ENCODE measurements at regions not wholly inside any gene's neighbourhood (a gene's known extent, or its start where the extent isn't known, plus 50 kb on each side); places are given as distances from the start of the nearest gene placed in this dataset.

DNA sequence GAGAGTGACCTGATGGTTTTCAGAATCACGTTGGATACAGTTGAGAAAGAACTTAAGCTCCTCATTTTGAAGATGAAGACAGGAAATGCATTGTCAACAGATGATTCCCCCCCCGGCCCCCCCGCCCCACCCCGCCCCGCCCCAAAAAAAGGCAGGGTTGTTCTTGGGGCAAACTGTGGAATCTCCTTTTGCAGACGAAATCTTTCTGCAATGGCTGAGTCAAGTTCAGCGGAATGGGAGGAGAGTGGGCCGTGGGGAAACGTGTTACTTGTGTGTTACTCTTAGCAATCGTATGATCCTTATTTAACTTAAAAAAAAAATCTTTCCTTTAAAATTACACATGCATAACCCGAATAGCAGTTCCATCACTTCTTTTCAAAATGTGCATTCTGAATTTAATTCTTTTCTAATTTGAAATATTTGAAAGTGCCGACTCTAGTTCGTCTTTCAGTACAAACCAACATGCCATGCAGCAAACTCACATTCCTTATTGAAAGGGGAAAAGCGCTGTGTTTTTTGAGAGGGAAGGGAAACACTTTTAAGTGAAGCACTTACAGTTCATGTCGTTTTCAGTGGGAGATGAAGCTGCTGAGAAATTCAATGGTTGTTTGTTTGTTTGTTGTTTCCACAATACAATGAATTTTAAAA is 348.5 kb upstream of the ARGLU1 start:
- DNase-seq = no peak

- DNase-seq = no peak
Observed at GRCh38 chr13:106915146-106915545, 347.2 kb upstream of the ARGLU1 start.

GRCh38 chr13:106911627-106912026 is 343.7 kb upstream of the ARGLU1 start:
- no peak for DNase-seq

- DNase-seq = no peak
Observed at GRCh38 chr13:106911020-106911419, 343.1 kb upstream of the ARGLU1 start.

DNA sequence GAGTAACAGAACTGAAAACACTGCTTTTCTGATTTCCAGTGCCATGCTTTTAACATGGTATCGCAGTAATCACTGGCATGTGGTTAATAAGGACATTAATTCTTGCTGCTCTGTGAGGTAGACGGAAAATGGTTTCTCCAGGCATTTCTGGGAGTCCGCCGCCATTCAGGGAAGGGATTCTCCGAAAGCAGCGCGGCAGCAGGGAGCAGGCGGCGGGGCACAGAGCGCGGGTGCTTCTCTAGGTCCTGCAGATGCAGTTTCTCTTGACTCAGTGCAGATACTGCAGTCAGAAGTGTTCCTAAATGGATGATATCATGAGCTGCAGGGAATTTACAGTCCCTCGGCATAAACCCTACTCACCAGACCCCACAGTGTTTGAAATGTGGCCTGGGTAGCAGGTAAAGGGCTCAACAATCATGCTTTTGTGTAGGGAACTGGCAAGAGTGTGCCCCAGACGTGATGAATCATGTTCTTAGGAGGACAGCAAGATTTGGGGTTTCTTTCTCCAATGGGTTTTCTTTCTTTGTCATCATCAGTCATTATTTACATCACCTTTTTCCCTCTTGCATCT is 338.6 kb upstream of the ARGLU1 start:
- no peak for DNase-seq

DNA sequence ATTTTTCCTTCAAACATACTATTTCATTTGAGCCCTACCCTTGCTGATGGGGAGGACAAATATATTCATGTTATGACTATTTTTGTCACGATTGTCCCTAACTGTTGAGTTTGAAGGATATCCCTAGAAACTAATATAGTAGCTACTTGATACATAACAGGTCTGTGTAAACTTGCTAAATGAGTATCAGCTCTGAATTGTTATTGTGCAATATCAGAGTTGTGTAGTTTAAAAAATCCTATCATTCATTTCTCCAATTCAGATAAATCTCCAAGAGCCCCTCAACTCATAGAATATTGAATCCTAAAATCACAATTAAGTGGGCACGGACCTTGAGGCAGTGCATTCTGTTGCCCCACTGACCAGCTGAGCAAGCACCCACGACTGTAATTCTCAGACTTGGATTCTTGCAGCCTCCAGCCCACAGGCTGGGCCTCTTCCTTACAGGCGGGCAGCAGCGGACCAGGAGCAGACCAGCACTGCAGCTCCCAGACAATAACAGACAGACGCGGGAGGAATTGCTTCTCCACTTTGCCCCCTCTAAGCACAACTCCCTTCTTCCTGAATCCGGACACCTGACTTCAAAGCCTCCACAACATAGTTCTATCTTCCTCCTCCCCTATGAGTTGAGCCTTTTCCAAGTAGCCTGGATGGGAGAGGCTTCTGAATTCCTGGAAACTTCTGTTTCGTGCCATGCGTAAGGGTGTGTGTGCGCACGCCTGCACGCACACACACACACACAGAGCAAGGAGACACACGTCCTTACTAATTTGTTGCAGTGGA is 337.6 kb upstream of the ARGLU1 start:
- no peak for DNase-seq

DNA sequence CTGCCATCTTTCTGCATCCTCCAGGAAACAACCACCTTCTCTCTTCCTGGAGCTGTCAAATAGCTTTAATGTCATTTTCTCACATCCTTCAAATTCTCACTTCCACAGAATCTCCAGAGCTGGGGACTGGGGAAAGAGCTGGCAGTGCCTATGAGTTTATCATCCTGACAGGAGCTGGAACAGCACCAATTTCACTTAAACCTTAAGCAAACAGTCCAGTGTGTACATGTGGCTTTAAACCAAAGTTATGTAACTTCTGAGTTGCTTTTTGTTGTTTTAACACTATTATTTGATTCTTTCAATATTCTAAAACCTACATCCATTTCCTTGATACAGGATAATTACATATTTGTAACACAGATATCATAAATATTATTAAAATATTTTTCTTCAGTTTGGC is 331.5 kb upstream of the ARGLU1 start:
- DNase-seq = no peak

GRCh38 chr13:106898231-106898630 is 330.3 kb upstream of the ARGLU1 start:
- no peak for DNase-seq

- no peak for DNase-seq
Observed at GRCh38 chr13:106888148-106888547, 320.2 kb upstream of the ARGLU1 start.

GRCh38 chr13:106887686-106888085 is 319.7 kb upstream of the ARGLU1 start:
- no peak for DNase-seq

- DNase-seq = no peak
Observed at GRCh38 chr13:106883976-106884375, 316.0 kb upstream of the ARGLU1 start.

- no peak for DNase-seq
Observed at GRCh38 chr13:106882246-106882645, 314.3 kb upstream of the ARGLU1 start.

GRCh38 chr13:106879806-106880205 is 311.9 kb upstream of the ARGLU1 start:
- DNase-seq = no peak

DNA sequence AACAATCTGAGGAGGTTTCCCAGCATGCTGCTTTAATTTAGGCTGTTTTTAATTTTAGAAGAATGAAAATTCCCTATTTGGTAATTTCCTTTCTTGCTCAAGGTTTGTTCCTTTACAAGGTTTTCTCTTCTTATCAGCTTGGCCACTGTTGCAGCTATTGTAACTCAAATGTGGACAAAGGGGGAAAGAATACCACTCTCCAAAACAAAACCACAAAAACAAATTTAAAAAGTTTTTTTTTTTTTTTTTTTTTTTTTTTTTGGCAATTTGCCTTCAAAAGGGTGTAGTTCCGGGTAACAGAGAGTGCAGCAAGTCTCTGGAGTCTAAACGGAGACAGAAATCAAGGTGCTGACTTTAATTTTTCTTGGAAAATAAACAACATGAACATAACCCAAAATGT is 306.4 kb upstream of the ARGLU1 start:
- DNase-seq = no peak

GRCh38 chr13:106873810-106874209 is 305.9 kb upstream of the ARGLU1 start:
- DNase-seq = no peak

- DNase-seq = no peak
Observed at GRCh38 chr13:106867249-106867648, 299.3 kb upstream of the ARGLU1 start.

GRCh38 chr13:106865716-106866440 is 297.9 kb upstream of the ARGLU1 start:
- no peak for DNase-seq

DNA sequence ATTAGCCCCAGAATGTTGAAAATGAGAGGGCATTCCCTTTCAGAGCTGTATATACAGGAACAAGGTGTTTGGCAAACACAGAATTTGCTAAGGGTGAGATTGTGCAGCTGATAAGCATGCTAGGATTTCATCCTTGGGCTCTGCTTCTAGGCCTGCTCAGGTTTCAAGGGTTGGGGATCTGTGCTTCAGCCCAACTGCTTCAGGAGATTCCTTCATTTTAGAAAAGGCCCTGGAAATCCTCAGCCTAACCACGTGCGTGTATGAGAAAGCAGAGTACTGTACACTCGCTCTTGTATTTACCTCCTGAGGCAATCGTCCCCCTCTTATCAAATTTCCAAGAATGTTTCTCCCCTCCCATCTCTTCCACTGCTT is 291.6 kb upstream of the ARGLU1 start:
- DNase-seq = no peak

GRCh38 chr13:106858903-106859532 is 291.1 kb upstream of the ARGLU1 start:
- DNase-seq = no peak

DNA sequence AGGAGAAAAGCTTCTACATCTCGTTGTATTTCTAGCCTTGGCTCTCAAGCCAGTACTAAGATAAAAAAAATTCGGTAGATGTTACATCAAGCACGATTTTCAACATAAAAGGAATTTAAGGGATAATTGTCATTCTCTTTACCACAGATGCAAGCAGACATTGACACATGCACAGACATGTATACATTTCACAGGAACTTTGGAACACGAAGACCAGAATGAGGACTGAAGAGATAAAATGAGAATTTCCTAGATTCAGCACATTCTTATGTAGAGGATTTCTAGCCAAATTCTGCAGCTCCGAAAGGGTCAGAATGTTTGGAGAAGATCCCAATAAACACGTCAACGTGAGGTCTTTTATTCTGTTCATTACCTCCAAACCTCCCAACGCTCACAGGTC is 284.5 kb upstream of the ARGLU1 start:
- DNase-seq = no peak

- no peak for DNase-seq
Observed at GRCh38 chr13:106850973-106851650, 283.2 kb upstream of the ARGLU1 start.

GRCh38 chr13:106846571-106847448 is 278.9 kb upstream of the ARGLU1 start:
- no peak for DNase-seq

Measured in NCI-H748 treated with DMSO at 0.1 percent for 48 hours (cell line).